ENCODE measurements at regions not wholly inside any gene's neighbourhood (a gene's known extent, or its start where the extent isn't known, plus 50 kb on each side); places are given as distances from the start of the nearest gene placed in this dataset.

DNA sequence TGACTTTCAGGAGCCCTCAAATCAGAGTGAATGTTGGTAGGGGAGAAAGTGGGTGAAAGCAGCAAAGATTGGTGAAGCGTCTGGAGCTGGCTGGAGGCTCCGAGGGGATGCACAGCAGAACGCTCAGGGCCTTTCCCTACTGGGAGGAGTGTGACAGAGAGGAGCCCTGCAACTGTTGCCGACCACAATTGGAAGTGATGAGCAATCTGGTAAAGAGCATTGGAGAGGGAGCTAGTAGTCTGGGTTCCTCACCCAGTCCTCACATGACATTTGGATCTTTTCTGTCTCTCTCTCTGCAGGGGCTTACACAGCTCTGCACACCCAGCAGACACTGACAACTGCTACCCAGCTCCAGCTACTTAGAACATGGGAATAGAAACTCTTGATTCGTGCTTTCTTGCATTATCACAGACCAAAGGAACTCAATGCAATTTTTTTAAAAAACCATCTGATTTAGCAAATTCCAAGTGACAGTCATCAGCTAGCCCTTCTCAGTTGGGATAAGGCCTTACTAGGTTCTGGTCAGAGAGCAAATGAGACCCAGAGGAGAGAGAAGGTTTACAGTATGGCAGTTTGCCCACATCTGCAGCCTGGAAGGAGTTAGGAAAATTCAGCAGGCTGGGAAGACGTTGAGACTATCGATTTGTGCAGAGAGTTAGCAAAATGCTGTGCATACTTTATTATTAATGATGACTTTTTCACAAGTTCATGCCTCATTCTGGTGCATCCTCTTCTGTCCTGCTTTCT is 278.0 kb upstream of the PLET1 start:
- TF ChIP-seq, protein P1, sequence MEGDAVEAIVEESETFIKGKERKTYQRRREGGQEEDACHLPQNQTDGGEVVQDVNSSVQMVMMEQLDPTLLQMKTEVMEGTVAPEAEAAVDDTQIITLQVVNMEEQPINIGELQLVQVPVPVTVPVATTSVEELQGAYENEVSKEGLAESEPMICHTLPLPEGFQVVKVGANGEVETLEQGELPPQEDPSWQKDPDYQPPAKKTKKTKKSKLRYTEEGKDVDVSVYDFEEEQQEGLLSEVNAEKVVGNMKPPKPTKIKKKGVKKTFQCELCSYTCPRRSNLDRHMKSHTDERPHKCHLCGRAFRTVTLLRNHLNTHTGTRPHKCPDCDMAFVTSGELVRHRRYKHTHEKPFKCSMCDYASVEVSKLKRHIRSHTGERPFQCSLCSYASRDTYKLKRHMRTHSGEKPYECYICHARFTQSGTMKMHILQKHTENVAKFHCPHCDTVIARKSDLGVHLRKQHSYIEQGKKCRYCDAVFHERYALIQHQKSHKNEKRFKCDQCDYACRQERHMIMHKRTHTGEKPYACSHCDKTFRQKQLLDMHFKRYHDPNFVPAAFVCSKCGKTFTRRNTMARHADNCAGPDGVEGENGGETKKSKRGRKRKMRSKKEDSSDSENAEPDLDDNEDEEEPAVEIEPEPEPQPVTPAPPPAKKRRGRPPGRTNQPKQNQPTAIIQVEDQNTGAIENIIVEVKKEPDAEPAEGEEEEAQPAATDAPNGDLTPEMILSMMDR (IDR thresholded peaks at IDR 0.05), result no peak
- no peak for TF ChIP-seq POLR2A (IDR thresholded peaks at IDR 0.05)

Data from testis (tissue), 2 donors.